H1 (cell line): ENCODE measurements at regions not wholly inside any gene's neighbourhood (a gene's known extent, or its start where the extent isn't known, plus 50 kb on each side); places are given as distances from the start of the nearest gene placed in this dataset.

ENCODE experiments used
- CTCF ChIA-PET: fragments of 300-600 bp; sonication (Branson Sonifier 250); formaldehyde crosslinking; loops from one replicate; lab custom pipeline; 2021; ENCODE audit not compliant: partially characterized antibody; lab: Charles Lee
- POLR2A ChIA-PET: fragments of 300-600 bp; sonication (Branson Sonifier 250); formaldehyde crosslinking; loops from one replicate; lab custom pipeline; 2021; ENCODE audit warnings: inconsistent platforms; ENCODE audit not compliant: partially characterized antibody; lab: Charles Lee
- DNase-seq, 2 experiments: peaks; one replicate each; pipeline versions ENCODE4 v3.0.0 to v3.0.0-alpha.2; 2010 to 2022; ENCODE audit warnings: low spot score in 2 of 2, low read depth in 1 of 2, mixed read lengths in 1 of 2
- FAIRE-seq: peaks from 2 replicates; lab custom pipeline; 2011; peaks lifted over from hg19 to GRCh38; lab: Jason Lieb, UNC
- H2AFZ ChIP-seq: 2 replicates; pipeline ENCODE4 v1.8.1; 2012; ENCODE audit warnings: low read length, inconsistent platforms
- H2AK5ac ChIP-seq: 2 replicates; pipeline ENCODE4 v1.6.1; 2013; ENCODE audit warnings: low read depth, low read length
- H2BK120ac ChIP-seq: replicated peaks from 2 replicates; pipeline ENCODE3; 2013; ENCODE audit warnings: low read depth, low read length, inconsistent platforms
- H2BK12ac ChIP-seq: 2 replicates; pipeline ENCODE4 v1.6.1; 2013; ENCODE audit warnings: low read depth, low read length
- H2BK15ac ChIP-seq: 2 replicates; pipeline ENCODE4 v1.6.1; 2013; ENCODE audit warnings: low read length
- H2BK20ac ChIP-seq: 2 replicates; pipeline ENCODE4 v1.6.1; 2013; ENCODE audit warnings: low read length
- H2BK5ac ChIP-seq: 2 replicates; pipeline ENCODE4 v1.6.1; 2013; ENCODE audit warnings: low read depth, low read length
- H3K14ac ChIP-seq: 2 replicates; pipeline ENCODE4 v1.6.1; 2013; ENCODE audit warnings: inconsistent platforms; ENCODE audit not compliant: insufficient read length
- H3K18ac ChIP-seq: 2 replicates; pipeline ENCODE4 v1.6.1; 2013; ENCODE audit warnings: low read length; ENCODE audit errors: extremely low read depth
- H3K23ac ChIP-seq: 2 replicates; pipeline ENCODE4 v1.6.1; 2013; ENCODE audit warnings: inconsistent platforms; ENCODE audit not compliant: insufficient read length
- H3K23me2 ChIP-seq: 2 replicates; pipeline ENCODE4 v1.6.1; 2013; ENCODE audit warnings: low read depth, low read length
- H3K27ac ChIP-seq: 2 replicates; pipeline ENCODE4 v1.6.1; 2011; ENCODE audit warnings: low read depth, low read length, inconsistent platforms
- H3K27me3 ChIP-seq, 4 experiments: replicated peaks in 1 of 4; 1 replicate in 1 of 4; 2 replicates in 3 of 4; pipeline versions ENCODE4 v1.6.1 to v1.8.1; 2011 to 2013; ENCODE audit warnings: low read length in 3 of 4, mild to moderate bottlenecking in 3 of 4, inconsistent platforms in 2 of 4, mixed read lengths in 2 of 4, moderate library complexity in 1 of 4; ENCODE audit not compliant: control insufficient read depth in 3 of 4, insufficient read depth in 3 of 4; ENCODE audit errors: extremely low read depth in 1 of 4
- H3K36me3 ChIP-seq, 4 experiments: 2 replicates each; pipeline versions ENCODE4 v1.6.1 to v1.8.1; 2011 to 2013; ENCODE audit warnings: mild to moderate bottlenecking in 4 of 4, low read length in 3 of 4, moderate library complexity in 2 of 4, control low read depth in 1 of 4, inconsistent platforms in 1 of 4; ENCODE audit not compliant: insufficient read depth in 4 of 4, control insufficient read depth in 2 of 4
- H3K4ac ChIP-seq: replicated peaks from 2 replicates; pipeline ENCODE3; 2013; ENCODE audit warnings: low read length, low read depth, mixed read lengths, inconsistent platforms; ENCODE audit not compliant: insufficient read length
- H3K4me1 ChIP-seq, 4 experiments: replicated peaks in 1 of 4; 1 replicate in 1 of 4; 2 replicates in 3 of 4; pipeline versions ENCODE4 v1.6.1 to v1.8.1; 2011 to 2013; ENCODE audit warnings: low read length in 3 of 4, inconsistent platforms in 2 of 4, mixed read lengths in 1 of 4; ENCODE audit not compliant: insufficient read depth in 4 of 4, control insufficient read depth in 3 of 4
- H3K4me2 ChIP-seq, 2 experiments: 2 replicates each; pipeline versions ENCODE4 v1.6.1 to v1.8.1; 2011 to 2013; ENCODE audit warnings: low read depth in 2 of 2, low read length in 2 of 2, control low read depth in 1 of 2, inconsistent platforms in 1 of 2, mild to moderate bottlenecking in 1 of 2; ENCODE audit not compliant: insufficient read depth in 1 of 2
- H3K4me3 ChIP-seq, 4 experiments: fragments of 200-600, 300-600 bp in 1 of 4; sonication (generic), shearing (Covaris generic), sonication (Bioruptor Twin) in 1 of 4; 2 replicates each; pipeline versions ENCODE4 v1.5.1 to v1.8.1; 2011 to 2016; ENCODE audit warnings: low read length in 4 of 4, low read depth in 3 of 4, control low read depth in 2 of 4, inconsistent platforms in 2 of 4, mild to moderate bottlenecking in 2 of 4, mixed read lengths in 1 of 4, moderate library complexity in 1 of 4; ENCODE audit not compliant: insufficient read depth in 2 of 4; ENCODE audit errors: extremely low read depth in 1 of 4
- H3K56ac ChIP-seq: replicated peaks from 2 replicates; pipeline ENCODE3; 2013; ENCODE audit warnings: low read depth, mild to moderate bottlenecking, mixed read lengths, low read length, inconsistent platforms; ENCODE audit not compliant: insufficient read length
- H3K79me1 ChIP-seq: 2 replicates; pipeline ENCODE4 v1.6.1; 2013; ENCODE audit warnings: low read depth, low read length, control low read depth
- H3K79me2 ChIP-seq, 2 experiments: 2 replicates each; pipeline versions ENCODE4 v1.6.1 to v1.8.1; 2012 to 2013; ENCODE audit warnings: low read length in 2 of 2, mild to moderate bottlenecking in 2 of 2, inconsistent platforms in 1 of 2; ENCODE audit not compliant: insufficient read depth in 2 of 2, control insufficient read depth in 1 of 2
- H3K9ac ChIP-seq, 4 experiments: replicated peaks in 1 of 4; 1 replicate in 1 of 4; 2 replicates in 3 of 4; pipeline versions ENCODE4 v1.6.1 to v1.8.1; 2011 to 2013; ENCODE audit warnings: low read depth in 3 of 4, low read length in 3 of 4, control low read depth in 2 of 4, mild to moderate bottlenecking in 2 of 4, moderate library complexity in 2 of 4, inconsistent platforms in 1 of 4; ENCODE audit errors: extremely low read depth in 1 of 4
- H3K9me3 ChIP-seq, 2 experiments: 2 replicates each; pipeline versions ENCODE4 v1.6.1 to v1.8.1; 2012 to 2013; ENCODE audit warnings: mild to moderate bottlenecking in 2 of 2, moderate library complexity in 2 of 2, control low read depth in 1 of 2, inconsistent platforms in 1 of 2, low read depth in 1 of 2, low read length in 1 of 2, mixed read lengths in 1 of 2; ENCODE audit not compliant: insufficient read depth in 2 of 2
- H4K20me1 ChIP-seq, 2 experiments: replicated peaks in 1 of 2; 2 replicates each; pipeline versions ENCODE3 to v1.8.1; 2011 to 2013; ENCODE audit warnings: inconsistent platforms in 2 of 2, low read length in 2 of 2, mild to moderate bottlenecking in 1 of 2; ENCODE audit not compliant: insufficient read depth in 2 of 2, control insufficient read depth in 1 of 2
- H4K5ac ChIP-seq: 2 replicates; pipeline ENCODE4 v1.6.1; 2013; ENCODE audit warnings: low read length, low read depth, mixed read lengths, inconsistent platforms; ENCODE audit not compliant: insufficient read length
- H4K8ac ChIP-seq: 2 replicates; pipeline ENCODE4 v1.8.0; 2013; ENCODE audit warnings: mild to moderate bottlenecking, moderate library complexity, low read length, inconsistent platforms; ENCODE audit not compliant: insufficient read depth; ENCODE audit errors: extremely low read depth
- H4K91ac ChIP-seq: replicated peaks from 2 replicates; pipeline ENCODE3; 2013; ENCODE audit warnings: low read length, mixed read lengths, inconsistent platforms; ENCODE audit not compliant: insufficient read length
- ATF2 ChIP-seq: IDR thresholded peaks from 2 replicates; pipeline ENCODE4 v1.6.1; 2012; ENCODE audit warnings: low read length, inconsistent platforms
- NRF1 ChIP-seq: IDR thresholded peaks from 2 replicates; pipeline ENCODE4 v1.6.1; 2011; ENCODE audit warnings: mild to moderate bottlenecking, low read depth, low read length, improper control_type of control experiment
- SUZ12 ChIP-seq: fragments of 200-600 bp; sonication (generic); IDR thresholded peaks from 2 replicates; pipeline ENCODE4 v1.6.1; 2012; ENCODE audit warnings: mild to moderate bottlenecking, inconsistent platforms, low read length, moderate library complexity, mixed read lengths
- WGBS, 2 experiments: shearing (Covaris generic) in 1 of 2; methylation state at CpG; one replicate each; pipeline versions ENCODE4 v1.1.6 to v1.1.7; 2013 to 2015; ENCODE audit warnings: low lambda C conversion rate in 2 of 2, mixed read lengths in 2 of 2, inconsistent platforms in 1 of 2, low coverage in 1 of 2, missing lambda C conversion rate in 1 of 2; ENCODE audit not compliant: insufficient replicate concordance in 2 of 2, insufficient coverage in 1 of 2, insufficient read length in 1 of 2; ENCODE audit errors: extremely low coverage in 1 of 2, missing lambda C conversion rate in 1 of 2; 5-methylcytosine and 5-hydroxymethylcytosine counted together

GRCh38 chr6:43999628-44000027, 127.6 kb downstream of the MRPL14 start:
- Histone ChIP-seq H3K79me2 (no peaks in the 10 kb centered on the region), H3K4me1 (peaks cover 0 to 37% (median 24%) of the 10 kb centered on the region in 4 experiments; a peak in 6 of 7 replicates), H4K5ac (no peak overlapping the region), H3K18ac (no peak overlapping the region), H3K14ac (no peak overlapping the region), H3K27ac (no peak overlapping the region), H4K91ac (peak overlapping the region; percentile 82), H3K4me3 (no peak overlapping the region), H3K23me2 (peaks cover 16% of the 10 kb centered on the region), H3K27me3 (peaks cover 0 to 15% (median 9%) of the 10 kb centered on the region in 4 experiments; a peak in 5 of 7 replicates), H3K79me1 (no peaks in the 10 kb centered on the region), H2BK12ac (peak overlapping the region; percentile 41; the same call in 1 of the 2 replicates), H2AFZ (no peak overlapping the region), H4K20me1 (no peaks in the 10 kb centered on the region), H2BK120ac (peak overlapping the region; percentile 30), H2AK5ac (peak overlapping the region; percentile 32; the same call in 1 of the 2 replicates), H3K4me2 (0 out of 4 replicates have a peak overlapping the region, but pooled peaks of 1 of the 2 experiments have one; percentile 59), H3K23ac (no peak overlapping the region), H3K9ac (no peak overlapping the region), H3K56ac (no peak overlapping the region), H3K4ac (peak overlapping the region; percentile 11), H3K36me3 (no peaks in the 10 kb centered on the region), H2BK5ac (peak overlapping the region; percentile 97; the same call in 1 of the 2 replicates), H4K8ac (no peak overlapping the region), H2BK20ac (no peak overlapping the region; the same call in 1 of the 2 replicates), H3K9me3 (no peaks in the 10 kb centered on the region), H2BK15ac (no peak overlapping the region)
- TF ChIP-seq ATF2 (no peak), SUZ12 (no peak), NRF1 (no peak)
- DNase-seq (no peak), FAIRE-seq (no peak)
- WGBS, 2 experiments = 95% methylated on average over 4 of the region's 4 CpGs; no CpG with 5 or more reads in 1 of the 2 experiments
- ChIA-PET POLR2A (no interaction called here), CTCF (interaction anchor here (0.8 to 24.5 kb wide), 11 partner anchors 8 to 226 kb away, joined by 3 to 331 read pairs (median 8); no protein-coding TSS in a partner anchor)
